SK-N-SH (cell line): ENCODE measurements at regions not wholly inside any gene's neighbourhood (a gene's known extent, or its start where the extent isn't known, plus 50 kb on each side); places are given as distances from the start of the nearest gene placed in this dataset.

ENCODE experiments used
- CTCF ChIA-PET: fragments of 300-600, 350-600 bp; formaldehyde crosslinking; extraction: SDS; loops from one replicate; lab custom pipeline; 2021; lab: Yijun Ruan, JAX
- POLR2A ChIA-PET: fragments of 350-600 bp; sonication (Branson Sonifier 250); formaldehyde crosslinking; extraction: SDS; loops from one replicate; lab custom pipeline; 2020; ENCODE audit warnings: antibody characterized with exemption, inconsistent platforms; lab: Yijun Ruan, JAX
- DNase-seq: peaks from one replicate; pipeline ENCODE4 v3.0.0; 2012
- H2AFZ ChIP-seq: fragments of 200-600 bp; sonication (generic); 2 replicates; pipeline ENCODE4 v1.8.1; 2016; ENCODE audit warnings: antibody characterized with exemption, mild to moderate bottlenecking, low read depth
- H3F3A ChIP-seq: fragments of 200-600 bp; sonication (generic); replicated peaks from 2 replicates; pipeline ENCODE3; 2016; ENCODE audit warnings: antibody characterized with exemption, mild to moderate bottlenecking; ENCODE audit not compliant: insufficient read depth
- H3K27ac ChIP-seq, 2 experiments: fragments of 200-500 bp in 1 of 2; fragments of 200-600 bp in 1 of 2; sonication (Bioruptor generic) in 1 of 2; sonication (generic), shearing (Covaris generic) in 1 of 2; 2 replicates each; pipeline versions ENCODE4 v1.5.1 to v1.6.1; 2014 to 2016; ENCODE audit warnings: low read depth in 2 of 2, inconsistent platforms in 1 of 2, low read length in 1 of 2, mild to moderate bottlenecking in 1 of 2, mixed read lengths in 1 of 2
- H3K27me3 ChIP-seq: fragments of 200-600 bp; sonication (generic), shearing (Covaris generic); 2 replicates; pipeline ENCODE4 v1.6.1; 2016; ENCODE audit warnings: mixed run types; ENCODE audit not compliant: insufficient read depth
- H3K36me3 ChIP-seq, 2 experiments: fragments of 200-500 bp in 1 of 2; fragments of 200-600 bp in 1 of 2; sonication (Bioruptor generic) in 1 of 2; sonication (generic) in 1 of 2; replicated peaks in 1 of 2; 2 replicates each; pipeline versions ENCODE3 to v1.5.1; 2014 to 2016; ENCODE audit warnings: low read length in 1 of 2, mild to moderate bottlenecking in 1 of 2; ENCODE audit not compliant: insufficient read depth in 2 of 2, control insufficient read depth in 1 of 2
- H3K4me1 ChIP-seq, 2 experiments: fragments of 200-500 bp in 1 of 2; fragments of 200-600 bp in 1 of 2; sonication (Bioruptor generic) in 1 of 2; sonication (generic), shearing (Covaris generic) in 1 of 2; 2 replicates each; pipeline versions ENCODE4 v1.5.1 to v1.6.1; 2014 to 2016; ENCODE audit warnings: low read depth in 1 of 2, low read length in 1 of 2, mixed run types in 1 of 2; ENCODE audit not compliant: insufficient read depth in 2 of 2, control insufficient read depth in 1 of 2
- H3K4me2 ChIP-seq: fragments of 200-600 bp; sonication (generic), shearing (Covaris generic); 2 replicates; pipeline ENCODE4 v1.6.1; 2017; ENCODE audit warnings: mixed run types
- H3K4me3 ChIP-seq, 2 experiments: fragments of 200-500 bp in 1 of 2; fragments of 200-600 bp in 1 of 2; sonication (Bioruptor generic) in 1 of 2; sonication (generic), shearing (Covaris generic) in 1 of 2; 2 replicates each; pipeline versions ENCODE4 v1.5.1 to v1.8.1; 2014 to 2016; ENCODE audit warnings: low read depth in 2 of 2, inconsistent platforms in 1 of 2, low read length in 1 of 2, mild to moderate bottlenecking in 1 of 2, mixed read lengths in 1 of 2, moderate library complexity in 1 of 2
- H3K79me2 ChIP-seq: fragments of 200-600 bp; sonication (generic); 2 replicates; pipeline ENCODE4 v1.8.1; 2017; ENCODE audit warnings: mild to moderate bottlenecking; ENCODE audit not compliant: insufficient read depth
- H3K9ac ChIP-seq: fragments of 200-600 bp; sonication (generic); 2 replicates; pipeline ENCODE4 v1.6.1; 2017; ENCODE audit warnings: mixed run types
- H3K9me2 ChIP-seq: fragments of 200-600 bp; sonication (generic); 2 replicates; pipeline ENCODE4 v1.6.1; 2017; ENCODE audit warnings: mixed run types
- H3K9me3 ChIP-seq: fragments of 200-600 bp; sonication (generic); 2 replicates; pipeline ENCODE4 v1.6.1; 2017; ENCODE audit warnings: mixed run types, mild to moderate bottlenecking, moderate library complexity
- H4K20me1 ChIP-seq: fragments of 200-600 bp; sonication (generic); 2 replicates; pipeline ENCODE4 v1.6.1; 2017; ENCODE audit warnings: mild to moderate bottlenecking, mixed run types; ENCODE audit not compliant: insufficient read depth
- EZH2phosphoT487 ChIP-seq: fragments of 200-600 bp; sonication (generic); IDR thresholded peaks from 2 replicates; pipeline ENCODE4 v1.6.1; 2017; ENCODE audit warnings: low read depth, mixed run types, mild to moderate bottlenecking, antibody characterized with exemption, moderate library complexity, borderline replicate concordance
- FOSL2 ChIP-seq: IDR thresholded peaks from 2 replicates; pipeline ENCODE4 v1.4.0; 2012; ENCODE audit warnings: low read depth, mild to moderate bottlenecking, moderate library complexity, borderline replicate concordance
- FOXM1 ChIP-seq: IDR thresholded peaks from 2 replicates; pipeline ENCODE4 v1.4.0; 2012; ENCODE audit warnings: low read depth, mild to moderate bottlenecking
- GATA2 ChIP-seq: sonication (generic); formaldehyde crosslinking; IDR thresholded peaks from 2 replicates; pipeline ENCODE4 v1.5.0; 2020; ENCODE audit warnings: mild to moderate bottlenecking, missing genetic modification reagents
- JUND ChIP-seq: IDR thresholded peaks from 2 replicates; pipeline ENCODE4 v1.4.0; 2012
- NFIC ChIP-seq: IDR thresholded peaks from 2 replicates; pipeline ENCODE4 v1.4.0; 2012; ENCODE audit warnings: borderline replicate concordance
- POLR2AphosphoS5 ChIP-seq: IDR thresholded peaks from 2 replicates; pipeline ENCODE4 v1.6.1; 2012; ENCODE audit warnings: low read depth, low read length
- RFX5 ChIP-seq: IDR thresholded peaks from 2 replicates; pipeline ENCODE4 v1.6.1; 2012; ENCODE audit warnings: mild to moderate bottlenecking, improper control_type of control experiment, low read length
- RXRA ChIP-seq: IDR thresholded peaks from 2 replicates; pipeline ENCODE4 v1.4.0; 2012; ENCODE audit warnings: low read depth, mild to moderate bottlenecking, borderline replicate concordance
- SIN3A ChIP-seq: IDR thresholded peaks from 2 replicates; pipeline ENCODE4 v1.6.1; 2012; ENCODE audit warnings: low read depth, mild to moderate bottlenecking, low read length, moderate library complexity, borderline replicate concordance
- SMC3 ChIP-seq: IDR thresholded peaks from 2 replicates; pipeline ENCODE4 v1.6.1; 2012; ENCODE audit warnings: low read depth, low read length, improper control_type of control experiment
- YY1 ChIP-seq: IDR thresholded peaks from 2 replicates; pipeline ENCODE4 v1.4.0; 2012; ENCODE audit warnings: low read depth, mild to moderate bottlenecking
- WGBS: methylation state at CpG from one replicate; pipeline ENCODE4 v1.1.6; 2017; ENCODE audit warnings: low lambda C conversion rate; 5-methylcytosine and 5-hydroxymethylcytosine counted together
- TF ChIP-seq, protein P1 (sequence below): fragments of 200-600 bp; sonication (generic); IDR thresholded peaks from 2 replicates; pipeline ENCODE4 v1.6.1; 2017; ENCODE audit warnings: antibody characterized with exemption, mild to moderate bottlenecking, moderate library complexity
- TF ChIP-seq, protein P2 (sequence below): fragments of 150-350 bp; IDR thresholded peaks from 2 replicates; pipeline ENCODE4 v1.6.1; 2016; ENCODE audit warnings: mild to moderate bottlenecking, low read depth, low read length
- TF ChIP-seq, protein P3 (sequence below): IDR thresholded peaks from 2 replicates; pipeline ENCODE4 v1.6.1; 2012; ENCODE audit warnings: mild to moderate bottlenecking, low read depth, low read length, moderate library complexity
- TF ChIP-seq, protein P4 (sequence below): IDR thresholded peaks from 2 replicates; pipeline ENCODE4 v1.4.0; 2012; ENCODE audit warnings: low read depth, borderline replicate concordance
- TF ChIP-seq, protein P5 (sequence below): IDR thresholded peaks from 2 replicates; pipeline ENCODE4; 2012

GRCh38 chr10:124213471-124213870 is 120.1 kb upstream of the CHST15 start (continued):
- TF ChIP-seq, protein P1, sequence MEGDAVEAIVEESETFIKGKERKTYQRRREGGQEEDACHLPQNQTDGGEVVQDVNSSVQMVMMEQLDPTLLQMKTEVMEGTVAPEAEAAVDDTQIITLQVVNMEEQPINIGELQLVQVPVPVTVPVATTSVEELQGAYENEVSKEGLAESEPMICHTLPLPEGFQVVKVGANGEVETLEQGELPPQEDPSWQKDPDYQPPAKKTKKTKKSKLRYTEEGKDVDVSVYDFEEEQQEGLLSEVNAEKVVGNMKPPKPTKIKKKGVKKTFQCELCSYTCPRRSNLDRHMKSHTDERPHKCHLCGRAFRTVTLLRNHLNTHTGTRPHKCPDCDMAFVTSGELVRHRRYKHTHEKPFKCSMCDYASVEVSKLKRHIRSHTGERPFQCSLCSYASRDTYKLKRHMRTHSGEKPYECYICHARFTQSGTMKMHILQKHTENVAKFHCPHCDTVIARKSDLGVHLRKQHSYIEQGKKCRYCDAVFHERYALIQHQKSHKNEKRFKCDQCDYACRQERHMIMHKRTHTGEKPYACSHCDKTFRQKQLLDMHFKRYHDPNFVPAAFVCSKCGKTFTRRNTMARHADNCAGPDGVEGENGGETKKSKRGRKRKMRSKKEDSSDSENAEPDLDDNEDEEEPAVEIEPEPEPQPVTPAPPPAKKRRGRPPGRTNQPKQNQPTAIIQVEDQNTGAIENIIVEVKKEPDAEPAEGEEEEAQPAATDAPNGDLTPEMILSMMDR = no peak
- TF ChIP-seq RXRA (no peak), SMC3 (no peak), SIN3A (no peak), GATA2 (CRISPR knock-in tag) (no peak)
- TF ChIP-seq, protein P2, sequence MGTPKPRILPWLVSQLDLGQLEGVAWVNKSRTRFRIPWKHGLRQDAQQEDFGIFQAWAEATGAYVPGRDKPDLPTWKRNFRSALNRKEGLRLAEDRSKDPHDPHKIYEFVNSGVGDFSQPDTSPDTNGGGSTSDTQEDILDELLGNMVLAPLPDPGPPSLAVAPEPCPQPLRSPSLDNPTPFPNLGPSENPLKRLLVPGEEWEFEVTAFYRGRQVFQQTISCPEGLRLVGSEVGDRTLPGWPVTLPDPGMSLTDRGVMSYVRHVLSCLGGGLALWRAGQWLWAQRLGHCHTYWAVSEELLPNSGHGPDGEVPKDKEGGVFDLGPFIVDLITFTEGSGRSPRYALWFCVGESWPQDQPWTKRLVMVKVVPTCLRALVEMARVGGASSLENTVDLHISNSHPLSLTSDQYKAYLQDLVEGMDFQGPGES = no peak

- Histone ChIP-seq H2AFZ (no peak overlapping the region), H3K27ac (no peak overlapping the region), H3K4me2 (no peak overlapping the region), H3K9ac (no peak overlapping the region), H3K4me3 (no peak overlapping the region), H3K27me3 (no peaks in the 10 kb centered on the region), H3F3A (no peaks in the 10 kb centered on the region), H3K4me1 (no peaks in the 10 kb centered on the region), H3K9me2 (no peaks in the 10 kb centered on the region), H4K20me1 (no peaks in the 10 kb centered on the region), H3K79me2 (no peaks in the 10 kb centered on the region), H3K9me3 (no peaks in the 10 kb centered on the region), H3K36me3 (no peaks in the 10 kb centered on the region)
- DNase-seq = no peak
- TF ChIP-seq RFX5 (no peak), FOSL2 (no peak), YY1 (no peak), POLR2AphosphoS5 (no peak), JUND (no peak), EZH2phosphoT487 (no peak), FOXM1 (no peak), NFIC (no peak)
- TF ChIP-seq, protein P3, sequence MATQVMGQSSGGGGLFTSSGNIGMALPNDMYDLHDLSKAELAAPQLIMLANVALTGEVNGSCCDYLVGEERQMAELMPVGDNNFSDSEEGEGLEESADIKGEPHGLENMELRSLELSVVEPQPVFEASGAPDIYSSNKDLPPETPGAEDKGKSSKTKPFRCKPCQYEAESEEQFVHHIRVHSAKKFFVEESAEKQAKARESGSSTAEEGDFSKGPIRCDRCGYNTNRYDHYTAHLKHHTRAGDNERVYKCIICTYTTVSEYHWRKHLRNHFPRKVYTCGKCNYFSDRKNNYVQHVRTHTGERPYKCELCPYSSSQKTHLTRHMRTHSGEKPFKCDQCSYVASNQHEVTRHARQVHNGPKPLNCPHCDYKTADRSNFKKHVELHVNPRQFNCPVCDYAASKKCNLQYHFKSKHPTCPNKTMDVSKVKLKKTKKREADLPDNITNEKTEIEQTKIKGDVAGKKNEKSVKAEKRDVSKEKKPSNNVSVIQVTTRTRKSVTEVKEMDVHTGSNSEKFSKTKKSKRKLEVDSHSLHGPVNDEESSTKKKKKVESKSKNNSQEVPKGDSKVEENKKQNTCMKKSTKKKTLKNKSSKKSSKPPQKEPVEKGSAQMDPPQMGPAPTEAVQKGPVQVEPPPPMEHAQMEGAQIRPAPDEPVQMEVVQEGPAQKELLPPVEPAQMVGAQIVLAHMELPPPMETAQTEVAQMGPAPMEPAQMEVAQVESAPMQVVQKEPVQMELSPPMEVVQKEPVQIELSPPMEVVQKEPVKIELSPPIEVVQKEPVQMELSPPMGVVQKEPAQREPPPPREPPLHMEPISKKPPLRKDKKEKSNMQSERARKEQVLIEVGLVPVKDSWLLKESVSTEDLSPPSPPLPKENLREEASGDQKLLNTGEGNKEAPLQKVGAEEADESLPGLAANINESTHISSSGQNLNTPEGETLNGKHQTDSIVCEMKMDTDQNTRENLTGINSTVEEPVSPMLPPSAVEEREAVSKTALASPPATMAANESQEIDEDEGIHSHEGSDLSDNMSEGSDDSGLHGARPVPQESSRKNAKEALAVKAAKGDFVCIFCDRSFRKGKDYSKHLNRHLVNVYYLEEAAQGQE = no peak
- TF ChIP-seq, protein P4, sequence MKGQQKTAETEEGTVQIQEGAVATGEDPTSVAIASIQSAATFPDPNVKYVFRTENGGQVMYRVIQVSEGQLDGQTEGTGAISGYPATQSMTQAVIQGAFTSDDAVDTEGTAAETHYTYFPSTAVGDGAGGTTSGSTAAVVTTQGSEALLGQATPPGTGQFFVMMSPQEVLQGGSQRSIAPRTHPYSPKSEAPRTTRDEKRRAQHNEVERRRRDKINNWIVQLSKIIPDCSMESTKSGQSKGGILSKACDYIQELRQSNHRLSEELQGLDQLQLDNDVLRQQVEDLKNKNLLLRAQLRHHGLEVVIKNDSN = no peak
- TF ChIP-seq, protein P5, sequence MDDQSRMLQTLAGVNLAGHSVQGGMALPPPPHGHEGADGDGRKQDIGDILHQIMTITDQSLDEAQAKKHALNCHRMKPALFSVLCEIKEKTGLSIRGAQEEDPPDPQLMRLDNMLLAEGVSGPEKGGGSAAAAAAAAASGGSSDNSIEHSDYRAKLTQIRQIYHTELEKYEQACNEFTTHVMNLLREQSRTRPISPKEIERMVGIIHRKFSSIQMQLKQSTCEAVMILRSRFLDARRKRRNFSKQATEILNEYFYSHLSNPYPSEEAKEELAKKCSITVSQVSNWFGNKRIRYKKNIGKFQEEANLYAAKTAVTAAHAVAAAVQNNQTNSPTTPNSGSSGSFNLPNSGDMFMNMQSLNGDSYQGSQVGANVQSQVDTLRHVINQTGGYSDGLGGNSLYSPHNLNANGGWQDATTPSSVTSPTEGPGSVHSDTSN = no peak
- CTCF ChIA-PET = interaction anchor here (0.8 to 1.2 kb wide), 2 partner anchors 8 to 19 kb away, joined by 3 read pairs; no protein-coding TSS in a partner anchor
- 23% methylated on average over 3 of the region's 9 CpGs for WGBS
- POLR2A ChIA-PET = no interaction called here
Measured at GRCh38 chr10:124212702-124213101, 119.3 kb upstream of the CHST15 start.
